Left hindlimb (tissue), 1 donor: ENCODE measurements at regions not wholly inside any gene's neighbourhood (a gene's known extent, or its start where the extent isn't known, plus 50 kb on each side); places are given as distances from the start of the nearest gene placed in this dataset.

Experiments used
- DNase-seq: peaks from one replicate; pipeline ENCODE4 v3.0.0-alpha.2; 2018

DNA sequence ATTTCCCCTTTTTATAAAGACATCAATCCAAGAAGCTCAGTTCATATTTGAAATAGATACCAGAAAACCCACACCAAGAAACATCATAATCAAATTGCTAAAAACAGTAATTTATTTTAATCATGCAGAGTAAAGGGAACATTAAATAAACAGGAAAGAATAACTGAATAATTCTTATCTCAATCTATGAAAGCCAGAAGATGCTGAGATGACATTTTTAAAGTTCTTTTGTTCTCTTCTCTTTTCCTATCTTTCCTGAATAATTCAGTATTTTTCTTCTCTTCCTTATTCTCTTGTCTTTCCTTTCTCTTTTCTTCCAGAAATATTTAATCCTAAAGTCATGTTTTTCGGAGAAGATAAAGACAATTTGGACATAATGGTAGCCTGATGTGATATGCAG, 259.0 kb upstream of the OPRM1 start:
- no peak for DNase-seq

DNA sequence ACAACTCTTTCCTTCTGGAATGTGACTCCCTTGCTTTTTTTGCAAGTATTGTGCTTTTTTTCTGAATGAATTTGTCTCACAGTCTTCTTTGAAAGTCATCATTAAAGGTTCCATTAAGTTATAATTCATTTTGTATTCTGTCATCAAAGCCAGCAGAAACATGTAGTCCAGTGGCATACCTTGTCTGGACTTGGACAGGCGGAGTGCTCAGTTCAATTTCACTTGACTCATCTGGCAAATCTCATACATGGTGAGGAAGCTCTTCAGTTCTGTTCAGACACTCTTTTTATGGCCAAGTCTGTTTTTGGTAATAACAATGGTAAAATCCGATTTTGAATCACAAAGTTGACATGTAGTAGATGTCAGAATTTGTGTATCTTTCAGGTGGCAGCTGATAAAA, 260.8 kb upstream of the OPRM1 start:
- no peak for DNase-seq

DNA sequence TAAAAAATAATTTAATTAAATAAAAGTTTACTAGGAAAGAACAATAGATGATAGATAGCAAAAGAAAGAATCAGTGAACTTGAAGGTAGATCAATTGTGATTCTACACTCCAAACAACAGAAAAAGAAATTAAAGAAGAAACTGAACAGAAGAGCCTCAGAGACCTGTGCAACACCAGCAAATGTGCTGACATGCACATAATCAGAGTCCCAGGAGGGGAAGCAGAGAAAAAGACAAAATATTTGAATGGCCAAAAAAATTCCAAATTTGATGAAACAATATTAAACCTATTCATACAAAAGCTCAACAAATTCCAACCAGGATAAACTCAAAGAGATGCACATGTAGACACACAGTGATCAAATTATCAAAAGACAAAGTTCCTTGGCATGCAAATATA, 267.5 kb upstream of the OPRM1 start:
- DNase-seq = no peak

DNA sequence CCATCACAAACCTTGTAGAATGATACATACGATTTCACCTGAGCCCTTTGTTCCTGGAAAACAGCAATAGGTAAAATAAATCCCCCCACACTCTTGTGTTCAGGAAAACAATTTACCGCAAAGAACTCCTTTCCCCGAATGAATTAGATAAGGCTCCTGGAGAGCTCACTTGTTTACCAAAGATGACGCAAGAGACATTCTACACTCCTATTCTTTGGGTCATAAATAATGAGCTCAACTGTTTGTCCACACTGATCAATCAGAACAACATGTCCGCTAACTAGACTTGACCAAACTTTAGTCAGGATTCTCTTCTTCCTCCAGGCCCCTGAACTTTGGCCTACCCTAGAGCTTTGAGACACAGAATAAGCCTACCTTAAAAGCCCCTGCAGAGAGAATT, 271.9 kb upstream of the OPRM1 start:
- DNase-seq = no peak

DNA sequence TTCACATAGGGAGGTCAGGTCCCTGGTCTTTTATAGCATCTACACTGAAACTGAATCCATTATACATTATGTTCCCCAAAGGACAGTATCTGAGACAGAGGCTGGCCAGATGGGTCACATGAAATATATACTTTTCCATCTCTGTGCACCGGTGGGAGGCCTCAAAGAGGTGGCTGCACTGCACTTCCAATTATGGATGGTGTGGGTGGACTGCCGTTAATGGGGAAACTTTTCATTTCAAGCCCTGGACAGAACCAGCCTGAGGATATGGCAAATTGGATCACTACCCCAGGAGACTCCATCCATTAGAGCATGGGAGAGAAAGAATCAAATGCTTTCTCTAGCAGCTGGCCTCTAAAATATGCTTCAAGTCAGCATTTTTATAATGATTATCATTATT, 280.5 kb upstream of the OPRM1 start:
- DNase-seq = no peak

DNA sequence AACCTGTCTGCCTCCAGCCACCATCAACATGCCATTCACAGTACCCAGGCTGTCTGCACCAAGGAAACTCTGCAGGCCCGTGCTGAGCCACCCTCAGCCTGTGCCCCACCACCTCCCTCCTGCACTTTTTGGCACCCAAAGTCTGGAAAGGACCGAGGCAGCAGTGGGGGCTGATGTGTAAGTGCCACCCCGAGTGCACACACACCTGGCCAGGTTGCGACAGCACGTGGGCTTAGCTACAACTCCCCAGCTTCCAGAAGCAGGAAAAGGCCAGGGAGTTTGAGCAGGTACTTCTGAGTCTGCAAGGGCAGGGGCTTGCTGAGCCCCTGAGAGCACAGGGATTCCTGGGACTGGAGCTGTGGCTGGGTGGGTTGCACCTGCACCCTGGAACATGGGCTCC, 303.3 kb upstream of the OPRM1 start:
- DNase-seq = no peak

DNA sequence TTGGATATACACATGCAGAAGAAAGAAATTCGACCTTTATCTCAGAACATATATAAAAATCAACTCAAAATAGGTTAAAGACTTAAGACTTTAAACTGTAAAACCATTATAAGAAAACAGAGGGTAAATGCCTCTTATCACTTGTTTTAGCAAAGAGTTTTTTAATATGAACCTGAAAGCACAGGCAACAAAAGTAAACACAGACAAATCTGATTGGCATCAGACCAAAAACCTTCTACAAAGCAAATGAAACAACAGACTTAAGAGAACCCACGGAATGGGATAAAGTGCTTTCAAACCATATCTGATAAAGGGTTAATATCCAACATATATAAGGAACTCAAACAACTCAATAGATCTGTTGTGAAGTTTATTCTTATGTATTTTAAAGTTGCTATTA, 309.9 kb upstream of the OPRM1 start:
- no peak for DNase-seq

DNA sequence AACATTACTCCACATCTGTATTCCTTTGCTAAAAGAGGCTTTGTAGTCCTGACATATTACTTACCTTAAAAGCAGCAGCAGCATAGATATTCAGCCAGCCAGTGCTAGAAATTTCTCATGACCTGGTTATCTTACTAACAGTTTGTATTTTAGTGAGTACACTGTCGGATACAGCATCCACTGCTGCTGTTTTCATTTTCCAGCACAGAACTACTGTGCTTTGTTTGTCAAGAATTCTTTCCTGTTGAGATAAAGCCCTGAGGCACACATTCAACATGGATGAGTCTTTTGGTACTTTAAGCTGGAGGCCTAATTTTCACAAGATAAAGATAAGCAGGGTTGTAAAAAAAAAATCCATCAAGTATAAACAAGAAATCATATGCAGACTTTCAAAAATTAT, 311.2 kb upstream of the OPRM1 start:
- DNase-seq = no peak

DNA sequence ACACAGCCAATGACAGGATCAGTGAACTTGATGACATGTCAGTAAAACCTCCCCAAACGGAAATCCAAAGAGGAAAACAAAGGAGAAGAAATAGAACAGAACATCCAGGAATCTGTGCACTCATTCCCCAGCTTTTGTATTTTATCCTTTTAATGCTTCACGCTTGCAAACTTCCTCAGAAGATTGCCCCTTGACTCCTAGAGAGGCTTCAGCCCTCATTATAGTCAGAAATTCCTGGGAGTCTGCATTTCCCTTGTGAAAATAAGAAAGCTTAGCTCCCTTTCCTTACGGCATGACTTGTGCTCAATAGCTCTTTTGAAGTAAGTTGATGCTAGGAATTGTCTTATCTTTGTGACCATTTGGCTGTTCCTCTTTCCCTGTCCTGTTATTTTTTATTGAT, 313.6 kb upstream of the OPRM1 start:
- no peak for DNase-seq

DNA sequence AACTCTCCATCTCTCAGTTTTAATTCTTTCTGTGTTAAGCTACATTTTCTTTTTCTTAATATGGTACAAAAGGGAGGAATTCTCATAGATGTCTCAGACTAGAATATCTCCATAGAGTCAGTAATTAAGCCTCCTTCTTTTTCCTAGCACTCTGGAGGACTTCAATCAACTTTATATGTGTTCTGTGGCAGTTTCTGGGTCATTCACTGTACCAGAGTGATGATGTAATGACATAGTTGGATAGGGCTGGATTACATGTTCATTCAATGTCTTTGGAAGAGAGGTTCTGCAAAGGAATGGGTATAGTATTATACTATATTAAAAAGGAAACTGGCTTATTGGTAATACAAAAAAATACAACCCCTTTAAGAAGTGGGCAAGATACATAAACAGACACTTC, 318.3 kb upstream of the OPRM1 start:
- DNase-seq = no peak

DNA sequence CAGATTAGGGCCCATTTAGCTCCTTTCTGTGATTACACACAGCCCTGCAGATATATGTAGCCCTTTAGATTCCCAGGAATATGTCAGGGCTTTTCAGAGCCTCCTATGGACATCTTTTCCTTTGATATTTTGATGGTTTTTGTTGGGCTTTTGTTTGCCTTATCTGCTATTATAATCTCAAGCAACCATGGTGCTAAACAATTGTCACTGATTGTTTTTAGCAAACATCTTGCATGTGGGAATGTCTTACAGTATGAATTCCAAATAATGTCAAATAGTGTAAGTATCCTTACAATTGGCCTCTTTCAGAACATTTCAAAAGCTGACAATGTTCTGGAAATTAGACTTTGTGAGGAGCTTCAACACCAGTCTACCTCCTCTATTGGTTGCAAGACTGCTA, 333.6 kb upstream of the OPRM1 start:
- DNase-seq = no peak

DNA sequence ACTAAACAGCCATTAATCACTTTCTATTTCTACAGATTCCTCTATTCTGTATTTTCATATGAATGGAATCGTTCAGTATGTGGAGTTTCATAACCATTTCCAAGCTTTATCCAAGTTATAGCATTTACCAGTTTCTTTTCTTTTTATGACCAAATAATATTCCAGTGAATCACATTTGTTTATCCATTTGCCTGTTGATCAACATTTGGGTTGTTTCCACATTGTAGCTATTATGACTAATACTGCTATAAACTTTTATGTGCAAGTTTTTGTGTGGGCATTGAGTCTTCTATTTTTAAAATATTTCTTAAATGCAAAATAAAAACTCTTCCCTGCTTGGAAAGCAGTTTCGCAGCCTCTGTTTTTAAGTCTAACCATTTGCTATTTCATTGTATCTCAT, 336.4 kb upstream of the OPRM1 start:
- no peak for DNase-seq

DNA sequence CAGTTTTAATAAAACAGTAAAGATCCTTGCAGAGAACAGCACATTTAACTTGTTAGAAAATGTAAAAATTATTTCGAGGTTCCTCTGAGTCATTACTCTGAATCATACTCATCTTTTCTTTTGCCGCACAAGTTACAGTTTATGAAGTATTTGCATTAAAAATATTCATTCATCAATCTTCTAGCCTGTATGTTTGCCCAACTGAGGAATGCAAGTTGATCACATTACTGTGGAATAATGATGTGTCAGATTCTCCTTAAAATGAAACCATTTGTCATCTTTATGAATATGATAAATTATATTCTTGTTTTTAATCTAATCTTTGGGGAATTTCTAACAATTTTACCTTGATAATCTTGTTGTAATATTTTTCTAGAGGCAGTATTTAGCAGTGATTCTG, 340.4 kb upstream of the OPRM1 start:
- no peak for DNase-seq

DNA sequence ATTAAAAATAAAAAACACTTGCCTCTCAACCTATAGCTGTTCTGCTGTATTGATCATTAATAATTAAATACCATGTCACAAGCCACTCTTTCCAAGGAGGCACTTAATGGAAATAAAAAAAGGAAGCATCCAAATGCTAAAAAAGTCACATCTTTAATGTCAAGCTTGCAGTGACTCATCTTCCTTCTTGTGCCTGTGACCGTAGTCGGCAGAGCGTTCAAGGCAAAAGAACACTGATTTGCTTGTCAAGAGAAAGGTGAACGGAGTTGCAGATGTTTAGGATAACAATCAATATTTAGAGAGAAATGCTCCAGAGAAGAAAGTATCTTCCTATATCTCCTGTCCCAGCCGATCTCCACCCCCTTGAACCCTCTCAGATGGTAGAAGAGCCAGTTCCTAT, 341.0 kb upstream of the OPRM1 start:
- no peak for DNase-seq

DNA sequence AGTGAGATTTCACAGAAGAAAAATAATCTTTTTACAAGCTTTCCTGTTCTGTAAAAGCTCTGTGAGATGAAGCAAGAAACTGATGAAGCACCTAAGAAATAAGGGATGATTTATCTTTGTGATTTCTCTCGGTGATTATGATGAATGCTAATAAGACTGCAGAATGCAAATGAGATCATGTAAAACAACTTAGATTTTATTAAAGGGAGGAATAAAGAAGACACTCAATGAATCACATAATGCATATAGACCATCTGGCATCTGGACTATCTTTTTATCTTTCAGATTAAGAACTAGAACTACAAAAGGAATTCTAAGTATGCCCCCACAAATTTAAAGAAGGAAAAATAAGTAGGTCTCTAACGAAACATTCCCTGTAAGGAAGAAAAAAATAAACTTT, 361.5 kb upstream of the OPRM1 start:
- no peak for DNase-seq

DNA sequence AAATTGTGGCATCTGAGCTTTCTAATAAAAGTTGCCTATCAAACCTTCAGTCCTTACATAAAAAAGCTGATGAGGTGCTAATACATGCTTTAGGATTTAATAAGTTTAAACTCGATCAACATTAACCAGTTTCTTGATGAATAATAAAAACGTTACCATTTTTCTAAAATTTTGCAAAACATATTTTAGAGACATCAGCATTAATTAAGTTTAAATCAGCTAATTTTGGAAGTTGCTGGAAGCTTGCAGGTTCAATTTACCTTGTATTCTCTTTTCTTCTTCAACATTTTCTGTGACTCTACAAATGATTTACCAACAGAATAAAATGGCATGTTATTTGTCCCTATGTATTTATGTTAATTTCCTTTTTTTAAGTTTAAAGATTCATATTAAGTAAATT, 365.3 kb upstream of the OPRM1 start:
- no peak for DNase-seq

DNA sequence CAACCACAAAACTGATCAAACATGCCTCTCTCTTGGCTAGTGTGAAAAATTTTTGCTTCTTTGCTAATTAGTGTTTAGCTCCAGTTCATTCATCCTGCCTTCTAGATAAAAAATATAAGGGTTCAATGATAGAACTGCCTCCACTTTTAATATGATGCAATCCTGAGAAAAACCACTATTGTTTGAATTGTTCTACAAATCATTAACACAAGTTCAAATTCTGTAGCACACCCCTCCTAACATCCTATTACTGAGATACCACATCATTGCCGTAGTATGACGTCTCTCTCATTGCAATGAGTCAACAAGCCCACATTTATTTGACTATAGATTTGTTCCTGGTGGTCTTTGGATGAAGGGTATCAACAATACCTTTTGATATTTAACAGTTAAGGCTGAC, 365.8 kb upstream of the OPRM1 start:
- DNase-seq = no peak

DNA sequence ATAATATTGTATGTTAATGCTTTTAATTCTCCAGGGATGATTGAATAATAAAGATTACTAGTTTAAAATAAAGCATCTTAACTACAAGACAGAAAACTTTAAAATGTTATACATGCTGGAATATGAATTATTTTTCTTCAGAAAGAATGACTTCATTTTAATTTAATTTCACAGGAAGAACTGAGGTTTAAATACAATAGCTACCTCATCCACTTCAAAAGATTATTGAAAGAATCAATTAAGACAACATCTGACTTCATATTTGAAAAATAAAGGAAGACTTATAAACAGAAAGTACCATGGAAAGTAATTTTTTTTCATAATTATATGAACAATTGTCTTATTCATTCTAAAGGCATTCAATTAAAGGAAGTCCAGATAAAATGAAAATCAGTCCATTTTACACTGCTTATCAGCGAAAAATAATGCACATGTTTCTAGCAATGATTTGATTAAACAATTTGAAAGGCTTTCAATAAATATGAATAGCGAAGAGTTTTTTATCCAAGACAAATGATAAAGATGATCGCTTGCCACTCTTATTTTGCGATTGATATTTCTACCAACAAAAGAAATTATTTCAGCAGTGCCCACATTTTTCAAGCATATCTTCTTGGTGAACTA, 368.5 kb upstream of the OPRM1 start:
- no peak for DNase-seq

DNA sequence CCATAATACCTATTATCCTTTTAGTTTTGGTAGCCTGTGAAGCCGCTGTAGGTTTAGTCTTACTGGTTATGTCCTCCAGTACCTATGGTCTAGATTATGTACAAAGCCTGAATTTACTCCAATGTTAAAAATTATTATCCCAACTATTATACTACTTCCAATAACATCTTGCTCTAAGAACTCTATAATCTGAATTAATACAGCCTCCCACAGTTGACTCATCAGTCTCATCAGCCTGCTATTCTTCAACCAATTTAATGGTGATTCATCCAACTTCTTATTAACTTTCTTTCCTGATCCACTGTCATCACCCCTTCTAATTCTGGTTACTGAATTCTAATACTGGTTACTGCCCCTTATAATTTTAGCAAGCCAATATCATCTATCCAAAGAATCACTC, 370.3 kb upstream of the OPRM1 start:
- DNase-seq = no peak

DNA sequence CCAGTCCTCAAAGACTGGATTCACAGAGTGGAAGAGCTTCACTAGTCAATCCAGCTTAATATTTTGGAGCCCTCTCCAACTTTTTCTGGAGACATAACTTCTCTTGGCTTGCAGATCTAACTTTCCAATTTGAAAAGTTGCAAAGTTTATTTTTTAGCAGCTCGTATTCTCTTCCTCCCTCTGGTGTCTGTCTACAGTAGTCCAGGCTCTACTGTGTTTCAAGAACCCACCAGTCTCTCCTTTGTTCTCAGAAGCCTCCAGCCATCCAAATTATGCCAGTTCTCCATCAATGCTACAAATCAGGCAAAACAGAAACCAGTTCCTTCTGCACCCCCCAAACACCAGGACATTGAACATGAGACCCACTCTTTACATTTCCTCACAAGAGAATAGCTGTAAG, 376.1 kb upstream of the OPRM1 start:
- DNase-seq = no peak

DNA sequence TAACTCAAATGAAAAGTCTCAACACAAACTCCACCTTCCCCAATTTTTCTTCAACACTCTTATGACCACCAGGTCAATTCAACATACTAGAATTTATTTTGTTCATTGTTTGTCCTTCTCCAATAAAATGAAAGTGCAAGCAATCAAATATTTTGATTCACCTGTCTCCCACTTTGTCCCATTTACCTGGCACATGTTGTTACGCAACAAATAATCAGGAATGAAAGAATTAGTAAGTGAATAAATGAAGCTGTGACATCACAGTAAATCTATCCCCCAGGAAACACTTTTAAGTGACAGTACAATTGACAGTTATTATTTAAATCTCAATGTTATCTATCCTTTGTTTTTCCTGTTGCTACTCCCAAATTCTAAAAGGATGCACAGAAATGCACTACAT, 393.7 kb upstream of the OPRM1 start:
- no peak for DNase-seq

DNA sequence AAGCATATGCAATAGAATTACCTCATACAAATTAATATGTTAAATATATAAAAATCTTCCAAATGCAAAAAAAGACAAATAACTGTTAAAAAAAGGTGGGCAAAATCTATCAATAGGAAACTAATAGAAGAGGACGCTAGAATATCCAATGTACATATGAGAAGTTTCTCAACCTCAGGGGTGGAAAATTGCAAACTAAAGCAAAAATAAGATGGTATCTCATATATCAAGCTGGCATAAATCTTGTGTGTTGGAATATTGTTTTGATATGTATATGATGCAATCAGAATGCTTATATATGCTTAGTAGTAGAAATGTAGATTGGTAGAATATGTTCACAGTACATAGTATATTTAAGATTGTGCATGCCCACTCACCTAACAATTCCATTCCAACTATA, 395.0 kb upstream of the OPRM1 start:
- no peak for DNase-seq

DNA sequence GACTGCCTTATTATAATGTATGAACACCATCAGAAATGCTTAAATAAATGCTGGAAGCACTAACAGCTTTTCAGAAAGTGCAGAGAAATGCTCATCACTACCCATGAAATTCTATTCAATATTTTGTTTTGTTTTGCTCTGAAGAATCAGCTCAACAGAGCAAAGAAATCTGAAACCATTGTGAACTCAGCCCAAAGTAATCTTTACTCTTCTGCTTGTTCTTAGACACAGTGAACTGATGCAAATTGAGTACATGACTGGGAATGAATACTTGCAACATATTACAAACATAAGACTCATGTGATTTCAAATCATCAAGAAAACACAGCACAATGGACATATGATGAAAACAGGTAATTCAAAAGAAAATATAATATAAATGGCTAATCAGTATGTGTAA, 404.6 kb upstream of the OPRM1 start:
- DNase-seq = no peak

DNA sequence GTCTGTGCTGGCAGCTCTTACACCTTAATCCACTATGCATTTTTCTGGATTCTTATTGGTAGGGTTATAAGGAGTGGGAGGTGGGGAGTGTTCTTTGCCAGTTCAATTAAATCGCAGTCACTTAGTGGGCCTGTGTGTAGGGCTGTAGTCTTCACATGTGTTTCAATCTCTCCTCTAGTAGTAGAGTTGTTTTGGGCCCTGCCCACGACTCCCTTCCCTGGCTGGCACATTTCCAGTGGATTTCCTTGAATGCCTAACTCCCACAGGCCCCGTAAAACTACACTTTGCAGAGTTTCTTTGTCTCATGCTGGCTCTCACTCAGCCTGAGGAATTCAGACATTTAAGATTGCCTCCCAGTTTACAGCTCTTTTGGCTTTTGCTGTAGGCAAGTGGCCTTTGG, 414.0 kb upstream of the OPRM1 start:
- DNase-seq = peak; percentile 89

DNA sequence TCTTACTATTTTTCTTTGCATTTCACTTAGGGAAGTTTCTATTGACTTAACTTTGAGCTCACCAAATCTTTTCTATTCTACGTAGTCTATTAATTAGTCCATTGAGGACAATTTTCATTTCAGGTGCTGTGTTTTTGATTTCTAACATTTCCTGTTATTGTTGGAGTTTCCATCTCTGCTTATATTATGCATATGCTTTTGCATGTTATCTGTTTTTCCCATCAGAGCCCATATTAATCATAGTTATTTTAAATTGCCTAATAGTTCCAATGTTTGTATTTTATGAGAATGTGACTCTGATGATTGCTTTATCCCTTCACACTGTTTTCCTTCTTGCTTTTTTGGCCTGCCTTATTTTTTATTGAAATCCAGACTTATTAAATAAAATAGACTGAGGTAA, 414.5 kb upstream of the OPRM1 start:
- DNase-seq = no peak

DNA sequence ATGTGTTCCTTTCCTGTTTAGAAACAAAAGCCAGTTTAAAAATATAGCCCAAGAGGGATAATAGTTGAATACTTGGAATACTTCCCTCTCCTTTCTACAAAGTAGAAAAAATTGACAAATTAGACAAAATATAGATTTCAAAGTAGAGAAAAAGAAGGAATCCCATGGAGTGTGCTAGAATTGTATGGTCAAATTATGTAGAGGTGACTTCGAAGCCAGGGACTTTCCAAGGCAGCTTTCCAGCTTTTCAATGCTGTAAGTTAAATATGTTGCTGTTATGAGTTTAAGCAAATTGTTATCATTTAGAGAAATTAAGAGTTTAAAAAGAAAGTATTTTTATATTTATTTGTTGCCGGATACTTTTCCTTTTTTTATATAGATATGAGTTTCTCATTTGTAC, 415.5 kb upstream of the OPRM1 start:
- no peak for DNase-seq
